ENCODE measurements at regions not wholly inside any gene's neighbourhood (a gene's known extent, or its start where the extent isn't known, plus 50 kb on each side); places are given as distances from the start of the nearest gene placed in this dataset.
A peak's percentile ranks its signal among the peaks of the same experiment; 100 is the strongest.

DNA sequence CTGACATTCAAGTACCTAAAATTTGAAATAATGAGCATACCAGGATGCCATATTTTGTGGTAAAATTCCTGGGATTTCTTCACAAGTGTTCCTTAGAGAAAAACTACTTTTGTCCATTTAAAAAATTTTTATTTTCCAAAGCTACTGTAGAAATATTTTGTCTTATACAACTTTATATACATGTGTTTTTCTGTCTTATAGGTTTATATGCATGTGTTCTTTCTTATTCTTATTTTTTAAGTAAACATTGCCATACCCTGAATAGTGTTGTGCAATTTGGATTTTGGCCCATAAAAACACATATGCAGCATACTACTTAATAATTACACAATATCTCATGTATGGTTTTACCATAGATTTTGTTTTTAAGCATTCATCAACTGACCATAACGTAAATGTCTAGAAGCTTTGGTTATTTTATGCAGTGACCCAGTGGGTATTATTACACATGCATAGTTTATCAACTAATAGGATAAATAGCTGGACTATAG is 1107.4 kb upstream of the SEL1L start (continued):
- TF ChIP-seq, protein P1, sequence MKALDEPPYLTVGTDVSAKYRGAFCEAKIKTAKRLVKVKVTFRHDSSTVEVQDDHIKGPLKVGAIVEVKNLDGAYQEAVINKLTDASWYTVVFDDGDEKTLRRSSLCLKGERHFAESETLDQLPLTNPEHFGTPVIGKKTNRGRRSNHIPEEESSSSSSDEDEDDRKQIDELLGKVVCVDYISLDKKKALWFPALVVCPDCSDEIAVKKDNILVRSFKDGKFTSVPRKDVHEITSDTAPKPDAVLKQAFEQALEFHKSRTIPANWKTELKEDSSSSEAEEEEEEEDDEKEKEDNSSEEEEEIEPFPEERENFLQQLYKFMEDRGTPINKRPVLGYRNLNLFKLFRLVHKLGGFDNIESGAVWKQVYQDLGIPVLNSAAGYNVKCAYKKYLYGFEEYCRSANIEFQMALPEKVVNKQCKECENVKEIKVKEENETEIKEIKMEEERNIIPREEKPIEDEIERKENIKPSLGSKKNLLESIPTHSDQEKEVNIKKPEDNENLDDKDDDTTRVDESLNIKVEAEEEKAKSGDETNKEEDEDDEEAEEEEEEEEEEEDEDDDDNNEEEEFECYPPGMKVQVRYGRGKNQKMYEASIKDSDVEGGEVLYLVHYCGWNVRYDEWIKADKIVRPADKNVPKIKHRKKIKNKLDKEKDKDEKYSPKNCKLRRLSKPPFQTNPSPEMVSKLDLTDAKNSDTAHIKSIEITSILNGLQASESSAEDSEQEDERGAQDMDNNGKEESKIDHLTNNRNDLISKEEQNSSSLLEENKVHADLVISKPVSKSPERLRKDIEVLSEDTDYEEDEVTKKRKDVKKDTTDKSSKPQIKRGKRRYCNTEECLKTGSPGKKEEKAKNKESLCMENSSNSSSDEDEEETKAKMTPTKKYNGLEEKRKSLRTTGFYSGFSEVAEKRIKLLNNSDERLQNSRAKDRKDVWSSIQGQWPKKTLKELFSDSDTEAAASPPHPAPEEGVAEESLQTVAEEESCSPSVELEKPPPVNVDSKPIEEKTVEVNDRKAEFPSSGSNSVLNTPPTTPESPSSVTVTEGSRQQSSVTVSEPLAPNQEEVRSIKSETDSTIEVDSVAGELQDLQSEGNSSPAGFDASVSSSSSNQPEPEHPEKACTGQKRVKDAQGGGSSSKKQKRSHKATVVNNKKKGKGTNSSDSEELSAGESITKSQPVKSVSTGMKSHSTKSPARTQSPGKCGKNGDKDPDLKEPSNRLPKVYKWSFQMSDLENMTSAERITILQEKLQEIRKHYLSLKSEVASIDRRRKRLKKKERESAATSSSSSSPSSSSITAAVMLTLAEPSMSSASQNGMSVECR (CRISPR knock-in tag; IDR thresholded peaks at IDR 0.05; ENCODE audit: borderline replicate concordance): no peak
- TF ChIP-seq TCF7 (CRISPR knock-in tag; IDR thresholded peaks at IDR 0.05; ENCODE audit: low read depth) (no peak), CREB1 (CRISPR knock-in tag; IDR thresholded peaks at IDR 0.05) (no peak), ZNF396 (CRISPR knock-in tag; IDR thresholded peaks at IDR 0.05; ENCODE audit: borderline replicate concordance) (no peak), ELF4 (CRISPR knock-in tag; IDR thresholded peaks at IDR 0.05; ENCODE audit: low read depth) (no peak), NR2C2 (CRISPR knock-in tag; IDR thresholded peaks at IDR 0.05) (no peak), EMX1 (CRISPR knock-in tag; IDR thresholded peaks at IDR 0.05) (no peak), RELA (CRISPR knock-in tag; IDR thresholded peaks at IDR 0.05; ENCODE audit: borderline replicate concordance) (no peak), ZNF232 (CRISPR knock-in tag; IDR thresholded peaks at IDR 0.05) (no peak)
- TF ChIP-seq, protein P2, sequence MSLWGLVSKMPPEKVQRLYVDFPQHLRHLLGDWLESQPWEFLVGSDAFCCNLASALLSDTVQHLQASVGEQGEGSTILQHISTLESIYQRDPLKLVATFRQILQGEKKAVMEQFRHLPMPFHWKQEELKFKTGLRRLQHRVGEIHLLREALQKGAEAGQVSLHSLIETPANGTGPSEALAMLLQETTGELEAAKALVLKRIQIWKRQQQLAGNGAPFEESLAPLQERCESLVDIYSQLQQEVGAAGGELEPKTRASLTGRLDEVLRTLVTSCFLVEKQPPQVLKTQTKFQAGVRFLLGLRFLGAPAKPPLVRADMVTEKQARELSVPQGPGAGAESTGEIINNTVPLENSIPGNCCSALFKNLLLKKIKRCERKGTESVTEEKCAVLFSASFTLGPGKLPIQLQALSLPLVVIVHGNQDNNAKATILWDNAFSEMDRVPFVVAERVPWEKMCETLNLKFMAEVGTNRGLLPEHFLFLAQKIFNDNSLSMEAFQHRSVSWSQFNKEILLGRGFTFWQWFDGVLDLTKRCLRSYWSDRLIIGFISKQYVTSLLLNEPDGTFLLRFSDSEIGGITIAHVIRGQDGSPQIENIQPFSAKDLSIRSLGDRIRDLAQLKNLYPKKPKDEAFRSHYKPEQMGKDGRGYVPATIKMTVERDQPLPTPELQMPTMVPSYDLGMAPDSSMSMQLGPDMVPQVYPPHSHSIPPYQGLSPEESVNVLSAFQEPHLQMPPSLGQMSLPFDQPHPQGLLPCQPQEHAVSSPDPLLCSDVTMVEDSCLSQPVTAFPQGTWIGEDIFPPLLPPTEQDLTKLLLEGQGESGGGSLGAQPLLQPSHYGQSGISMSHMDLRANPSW (CRISPR knock-in tag; conservative IDR thresholded peaks at IDR 0.05; ENCODE audit: low read depth): no peak

DNA sequence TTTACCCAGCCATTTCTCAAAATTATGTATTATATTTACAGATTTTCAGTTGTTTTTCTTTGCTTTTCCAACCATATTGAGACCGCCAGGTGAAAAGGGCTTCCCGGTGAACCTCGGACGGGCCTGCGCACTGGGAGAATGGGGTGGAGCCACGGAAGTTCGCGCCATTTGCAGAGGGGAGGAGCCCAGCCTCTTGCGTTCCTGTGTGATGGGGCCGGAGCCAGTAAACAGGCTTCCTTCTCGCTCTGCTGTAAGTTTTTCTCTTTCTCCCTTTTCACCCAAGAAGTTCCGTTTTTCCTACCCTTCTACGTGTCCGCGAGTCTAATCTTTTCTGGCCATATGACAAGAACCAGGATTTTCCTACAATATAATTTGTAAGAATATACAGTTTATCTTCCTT is 1108.8 kb upstream of the SEL1L start:
- TF ChIP-seq FOXJ3 (CRISPR knock-in tag; IDR thresholded peaks at IDR 0.05; ENCODE audit: borderline replicate concordance): no peak
- TF ChIP-seq NFE2L1 (CRISPR knock-in tag; IDR thresholded peaks at IDR 0.05): no peak
- TF ChIP-seq FOXK1 (CRISPR knock-in tag; IDR thresholded peaks at IDR 0.05): no peak
- TF ChIP-seq, protein P3, sequence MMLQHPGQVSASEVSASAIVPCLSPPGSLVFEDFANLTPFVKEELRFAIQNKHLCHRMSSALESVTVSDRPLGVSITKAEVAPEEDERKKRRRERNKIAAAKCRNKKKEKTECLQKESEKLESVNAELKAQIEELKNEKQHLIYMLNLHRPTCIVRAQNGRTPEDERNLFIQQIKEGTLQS (CRISPR knock-in tag; conservative IDR thresholded peaks at IDR 0.05): no peak
- TF ChIP-seq ZNF317 (CRISPR knock-in tag; IDR thresholded peaks at IDR 0.05; ENCODE audit: borderline replicate concordance, low read depth): no peak
- no peak for TF ChIP-seq SMAD4 (CRISPR knock-in tag; IDR thresholded peaks at IDR 0.05)
- no peak for TF ChIP-seq TEAD4 (CRISPR knock-in tag; IDR thresholded peaks at IDR 0.05)
- TF ChIP-seq TEAD1 (CRISPR knock-in tag; IDR thresholded peaks at IDR 0.05): no peak
- TF ChIP-seq ESRRA (CRISPR knock-in tag; IDR thresholded peaks at IDR 0.05; ENCODE audit: borderline replicate concordance): no peak
- TF ChIP-seq JAZF1 (CRISPR knock-in tag; IDR thresholded peaks at IDR 0.05): no peak
- TF ChIP-seq IRF2 (CRISPR knock-in tag; IDR thresholded peaks at IDR 0.05; ENCODE audit: borderline replicate concordance, low read depth): no peak
- TF ChIP-seq, protein P4, sequence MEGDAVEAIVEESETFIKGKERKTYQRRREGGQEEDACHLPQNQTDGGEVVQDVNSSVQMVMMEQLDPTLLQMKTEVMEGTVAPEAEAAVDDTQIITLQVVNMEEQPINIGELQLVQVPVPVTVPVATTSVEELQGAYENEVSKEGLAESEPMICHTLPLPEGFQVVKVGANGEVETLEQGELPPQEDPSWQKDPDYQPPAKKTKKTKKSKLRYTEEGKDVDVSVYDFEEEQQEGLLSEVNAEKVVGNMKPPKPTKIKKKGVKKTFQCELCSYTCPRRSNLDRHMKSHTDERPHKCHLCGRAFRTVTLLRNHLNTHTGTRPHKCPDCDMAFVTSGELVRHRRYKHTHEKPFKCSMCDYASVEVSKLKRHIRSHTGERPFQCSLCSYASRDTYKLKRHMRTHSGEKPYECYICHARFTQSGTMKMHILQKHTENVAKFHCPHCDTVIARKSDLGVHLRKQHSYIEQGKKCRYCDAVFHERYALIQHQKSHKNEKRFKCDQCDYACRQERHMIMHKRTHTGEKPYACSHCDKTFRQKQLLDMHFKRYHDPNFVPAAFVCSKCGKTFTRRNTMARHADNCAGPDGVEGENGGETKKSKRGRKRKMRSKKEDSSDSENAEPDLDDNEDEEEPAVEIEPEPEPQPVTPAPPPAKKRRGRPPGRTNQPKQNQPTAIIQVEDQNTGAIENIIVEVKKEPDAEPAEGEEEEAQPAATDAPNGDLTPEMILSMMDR (IDR thresholded peaks at IDR 0.05): no peak
- TF ChIP-seq CREM (CRISPR knock-in tag; IDR thresholded peaks at IDR 0.05): no peak
- no peak for TF ChIP-seq SOX15 (CRISPR knock-in tag; IDR thresholded peaks at IDR 0.05)
- POLR2A ChIA-PET: no interaction called here
- peak overlapping the region; percentile 82 for H3K27ac Mint-ChIP-seq
- H3K9me3 Mint-ChIP-seq: no peaks in the 10 kb centered on the region; the same call in 1 of the 2 replicates
- H3K4me1 Mint-ChIP-seq: peaks cover 2% of the 10 kb centered on the region; the same call in 1 of the 2 replicates
- no peaks in the 10 kb centered on the region for H3K27me3 Mint-ChIP-seq (ENCODE audit: low read depth)
- peak overlapping the region; percentile 77 for H3K4me3 Mint-ChIP-seq
- ATAC-seq (peak; percentile 100), DNase-seq (ENCODE audit: low spot score) (peak; percentile 65)
- CTCF ChIA-PET: no interaction called here
- H3K36me3 Mint-ChIP-seq: no peaks in the 10 kb centered on the region

Data from WTC11 (cell line).